ENCODE measurements at regions not wholly inside any gene's neighbourhood (a gene's known extent, or its start where the extent isn't known, plus 50 kb on each side); places are given as distances from the start of the nearest gene placed in this dataset.
A peak's percentile ranks its signal among the peaks of the same experiment; 100 is the strongest.

GRCh38 chr1:207971331-207972219, 60.6 kb upstream of the CD34 start:
- no peak for DNase-seq

GRCh38 chr1:207970329-207971233, 59.7 kb upstream of the CD34 start:
- DNase-seq, result no peak

GRCh38 chr1:207969528-207969927, 58.6 kb upstream of the CD34 start:
- DNase-seq, result no peak

GRCh38 chr1:207968521-207969009, 57.6 kb upstream of the CD34 start:
- DNase-seq, result no peak

GRCh38 chr1:207967703-207968102, 56.8 kb upstream of the CD34 start:
- no peak for DNase-seq

- DNase-seq, result no peak
Measured at GRCh38 chr1:207966521-207966920, 55.6 kb upstream of the CD34 start.

GRCh38 chr1:207965392-207966387, 54.8 kb upstream of the CD34 start:
- no peak for DNase-seq

- no peak for DNase-seq
Measured at GRCh38 chr1:207964195-207964966, 53.5 kb upstream of the CD34 start.

- DNase-seq, result peak; percentile 88
Measured at GRCh38 chr1:207963427-207964194, 52.7 kb upstream of the CD34 start.

- DNase-seq, result peak; percentile 32
Measured at GRCh38 chr1:207962716-207963426, 51.9 kb upstream of the CD34 start.

Data from stimulated activated CD4-positive, alpha-beta T cell treated with anti-CD3 and anti-CD28 coated beads, Interleukin-15, amount 100 ng/mL, for 24 hours (primary cell).